Activated naive CD4-positive, alpha-beta T cell treated with anti-CD3 and anti-CD28 coated beads, Interleukin-2, amount 10 ng/mL, durations not matched to agents 7 days and 5 days (primary cell): ENCODE measurements at regions not wholly inside any gene's neighbourhood (a gene's known extent, or its start where the extent isn't known, plus 50 kb on each side); places are given as distances from the start of the nearest gene placed in this dataset.
"Not testable (repeated sequence)": the region's sequence is repeated elsewhere in the genome, so short reads cannot be mapped to it uniquely, and the experiment has no call there.

Source experiments
- CTCF ChIA-PET: fragments of 350-600 bp; sonication (Branson Sonifier 250); formaldehyde crosslinking; loops from one replicate; lab custom pipeline; 2021; ENCODE audit warnings: antibody characterized with exemption; lab: Charles Lee
- DNase-seq: peaks from one replicate; pipeline ENCODE4 v3.0.0-alpha.2; 2020
- H3K27ac Mint-ChIP-seq: one replicate; pipeline ENCODE4 v1.8.0; 2021; ENCODE audit warnings: mild to moderate bottlenecking, moderate library complexity, mixed read lengths
- H3K27me3 Mint-ChIP-seq: one replicate; pipeline ENCODE4 v1.8.0; 2021; ENCODE audit warnings: mild to moderate bottlenecking, mixed read lengths
- H3K36me3 Mint-ChIP-seq: one replicate; pipeline ENCODE4 v1.8.0; 2021; ENCODE audit warnings: mixed read lengths
- H3K4me1 Mint-ChIP-seq: one replicate; pipeline ENCODE4 v1.8.0; 2021; ENCODE audit warnings: mixed read lengths
- H3K4me3 Mint-ChIP-seq: one replicate; pipeline ENCODE4 v1.8.0; 2021; ENCODE audit warnings: mild to moderate bottlenecking, moderate library complexity, mixed read lengths
- H3K9me3 Mint-ChIP-seq: one replicate; pipeline ENCODE4 v1.8.0; 2021; ENCODE audit warnings: mixed read lengths

DNA sequence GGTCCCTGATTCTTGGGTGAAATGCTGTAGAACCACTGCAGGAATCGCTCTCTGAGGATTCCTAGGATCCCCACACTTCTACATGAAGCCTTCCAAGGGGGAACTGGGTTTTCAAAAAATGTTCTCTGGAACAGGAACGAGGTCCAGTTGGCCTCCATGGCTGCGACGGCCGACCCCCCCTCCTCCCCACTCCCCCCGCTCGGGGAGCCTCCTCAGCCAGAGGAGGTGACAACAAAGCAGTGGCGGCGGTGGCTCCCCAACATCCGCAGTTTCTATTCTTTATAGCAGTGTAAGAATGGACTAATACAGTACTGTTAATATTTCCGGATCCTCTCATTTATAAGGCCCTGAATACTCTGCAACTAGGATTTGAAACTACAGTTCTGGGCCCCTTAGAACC, 84.0 kb upstream of the PLAAT1 start:
- Mint-ChIP-seq H3K4me3 (no peak overlapping the region), H3K9me3 (no peaks in the 10 kb centered on the region), H3K27me3 (no peaks in the 10 kb centered on the region), H3K36me3 (no peaks in the 10 kb centered on the region), H3K27ac (no peak overlapping the region), H3K4me1 (no peaks in the 10 kb centered on the region)
- DNase-seq = no peak
- CTCF ChIA-PET = no interaction called here

GRCh38 chr3:193165431-193166120, 75.4 kb upstream of the PLAAT1 start:
- DNase-seq = no peak
- Mint-ChIP-seq H3K4me1 (no peaks in the 10 kb centered on the region), H3K9me3 (no peaks in the 10 kb centered on the region), H3K36me3 (no peaks in the 10 kb centered on the region), H3K27me3 (no peaks in the 10 kb centered on the region), H3K27ac (no peak overlapping the region), H3K4me3 (no peak overlapping the region)
- CTCF ChIA-PET = no interaction called here

DNA sequence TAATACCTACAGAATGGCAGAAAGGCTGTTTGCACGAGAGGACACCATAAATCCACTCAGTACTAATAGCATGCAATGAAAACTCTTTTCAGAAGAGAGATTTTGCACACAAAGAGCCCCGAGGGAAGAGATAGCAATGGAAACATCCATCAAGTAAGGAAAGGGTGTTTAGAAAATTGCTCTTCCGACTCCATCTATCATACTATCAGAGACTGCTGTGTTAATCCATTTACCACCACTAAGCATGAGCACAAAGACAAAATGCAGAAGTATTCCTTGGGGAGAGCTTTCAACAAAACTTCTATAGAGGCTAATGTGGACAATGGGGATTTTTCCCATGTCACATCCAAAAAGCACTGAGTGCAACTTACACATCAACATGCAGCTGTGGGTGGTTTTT, 72.1 kb upstream of the PLAAT1 start:
- CTCF ChIA-PET = interaction anchor here (0.5 kb wide), 1 partner anchor 294 kb away, joined by 4 read pairs; no protein-coding TSS in a partner anchor
- H3K27me3 Mint-ChIP-seq = no peaks in the 10 kb centered on the region

DNA sequence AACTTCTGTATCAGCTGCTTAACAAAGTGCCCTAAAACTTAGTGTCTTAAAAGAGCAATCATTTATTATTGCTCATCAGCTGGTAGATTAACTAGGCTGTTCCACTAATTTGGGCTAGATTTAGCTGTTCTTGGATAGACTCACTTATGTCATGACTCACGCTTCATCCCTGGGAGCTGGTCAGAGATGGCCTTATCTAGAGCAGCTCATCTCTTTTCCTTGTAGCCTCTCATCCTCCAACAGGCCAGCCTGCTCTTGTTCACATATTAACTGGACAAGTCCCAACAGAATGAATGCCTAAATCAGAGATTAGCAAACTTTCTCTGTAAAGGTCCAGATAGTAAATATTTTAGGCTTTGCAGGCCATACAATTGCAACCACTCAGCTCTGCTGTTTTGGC, 66.9 kb upstream of the PLAAT1 start:
- CTCF ChIA-PET = no interaction called here
- Mint-ChIP-seq H3K27me3 (no peaks in the 10 kb centered on the region), H3K36me3 (no peaks in the 10 kb centered on the region), H3K4me1 (no peaks in the 10 kb centered on the region), H3K27ac (no peak overlapping the region), H3K9me3 (no peaks in the 10 kb centered on the region), H3K4me3 (no peak overlapping the region)
- no peak for DNase-seq

More for the DNA sequence above, 72.1 kb upstream of the PLAAT1 start:
- Mint-ChIP-seq H3K4me1 (no peaks in the 10 kb centered on the region), H3K9me3 (no peaks in the 10 kb centered on the region), H3K4me3 (no peak overlapping the region), H3K36me3 (no peaks in the 10 kb centered on the region), H3K27ac (no peak overlapping the region)
- DNase-seq = no peak

GRCh38 chr3:193179332-193180012, 61.5 kb upstream of the PLAAT1 start:
- CTCF ChIA-PET, H3K27me3 Mint-ChIP-seq: not testable (repeated sequence)

DNA sequence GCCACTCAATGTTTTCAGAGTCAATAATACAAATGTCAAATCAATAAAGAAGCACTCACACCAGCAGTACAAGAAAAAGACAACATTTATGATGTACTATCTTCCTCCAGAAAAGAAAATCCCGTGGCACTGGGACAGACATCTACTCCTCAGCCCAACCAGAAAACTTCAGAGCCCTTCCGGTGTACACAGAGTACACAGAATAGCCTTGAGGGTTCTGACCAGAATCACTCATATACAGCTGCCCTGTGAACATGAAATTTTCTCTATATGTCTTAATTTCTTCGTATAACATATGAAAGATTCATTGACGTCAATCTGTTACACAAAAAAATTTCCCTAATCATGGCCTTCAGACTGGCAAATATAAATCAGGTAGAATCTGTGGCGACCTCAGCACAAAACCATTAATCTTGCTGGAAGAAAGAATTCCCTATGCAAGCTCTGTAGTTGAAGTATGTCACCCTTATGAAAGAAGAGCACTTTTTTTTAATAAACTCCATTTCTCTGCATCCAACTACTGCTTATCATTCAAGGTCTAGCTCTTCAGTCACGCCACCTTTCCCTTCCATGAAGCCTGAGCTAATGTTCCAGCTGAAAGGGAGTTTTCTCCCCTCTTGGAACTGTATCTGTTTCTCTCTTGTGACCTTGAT, 53.8 kb upstream of the PLAAT1 start:
- no peaks in the 10 kb centered on the region for H3K36me3 Mint-ChIP-seq
- no peak overlapping the region for H3K4me3 Mint-ChIP-seq
- CTCF ChIA-PET = interaction anchor here (0.5 kb wide), 1 partner anchor 33 kb away, joined by 3 read pairs; no protein-coding TSS in a partner anchor

More at GRCh38 chr3:193179332-193180012, 61.5 kb upstream of the PLAAT1 start:
- not testable (repeated sequence) for H3K4me1 Mint-ChIP-seq, H3K27ac Mint-ChIP-seq, DNase-seq, H3K9me3 Mint-ChIP-seq, H3K36me3 Mint-ChIP-seq, H3K4me3 Mint-ChIP-seq

DNA sequence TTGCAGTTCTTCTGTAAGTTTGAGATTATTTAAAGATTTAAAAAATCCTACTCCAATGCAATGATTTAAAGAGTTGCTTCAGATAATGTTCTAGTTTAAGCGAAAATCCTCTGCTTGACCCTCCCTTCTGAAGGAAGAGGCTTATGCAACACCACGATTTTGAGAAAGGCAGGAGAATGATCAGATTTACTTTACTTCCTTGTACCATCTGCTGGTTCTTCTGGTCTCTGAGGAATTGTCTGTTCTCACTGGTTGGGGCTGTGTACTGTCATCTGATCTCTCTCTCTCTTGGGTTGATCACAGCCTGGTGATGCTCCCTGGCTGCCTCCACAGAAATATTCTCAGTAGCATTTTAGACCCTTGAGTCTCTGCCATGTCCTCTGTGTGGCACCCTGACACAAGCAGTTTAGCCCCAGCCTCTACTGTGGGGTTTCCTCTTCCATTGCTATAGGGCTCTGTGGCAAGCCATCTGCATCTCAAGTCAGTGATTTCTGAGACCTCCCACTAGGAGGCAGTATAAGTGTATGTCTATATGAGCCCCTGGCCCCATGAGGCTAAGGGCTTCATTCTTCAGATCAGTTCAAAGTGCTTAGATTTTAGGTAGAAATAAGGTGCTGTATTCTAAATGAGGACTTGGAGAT, 50.8 kb upstream of the PLAAT1 start:
- Mint-ChIP-seq H3K9me3 (no peaks in the 10 kb centered on the region), H3K27ac (no peak overlapping the region), H3K4me3 (no peak overlapping the region), H3K4me1 (no peaks in the 10 kb centered on the region), H3K36me3 (no peaks in the 10 kb centered on the region), H3K27me3 (peaks cover 8% of the 10 kb centered on the region)
- no peak for DNase-seq
- CTCF ChIA-PET = no interaction called here

More for the DNA sequence above, 53.8 kb upstream of the PLAAT1 start:
- DNase-seq = no peak
- H3K27me3 Mint-ChIP-seq = peaks cover 8% of the 10 kb centered on the region
- no peaks in the 10 kb centered on the region for H3K4me1 Mint-ChIP-seq
- no peak overlapping the region for H3K27ac Mint-ChIP-seq
- H3K9me3 Mint-ChIP-seq = no peaks in the 10 kb centered on the region
